Ishikawa (cell line): ENCODE measurements at regions not wholly inside any gene's neighbourhood (a gene's known extent, or its start where the extent isn't known, plus 50 kb on each side); places are given as distances from the start of the nearest gene placed in this dataset.
A peak's percentile ranks its signal among the peaks of the same experiment; 100 is the strongest.

Source experiments
- EGR1 ChIP-seq: IDR thresholded peaks from 2 replicates; pipeline ENCODE4 v1.6.1; 2012
- MAX ChIP-seq: IDR thresholded peaks from 2 replicates; pipeline ENCODE4 v1.6.1; 2012
- NFIC ChIP-seq: IDR thresholded peaks from 2 replicates; pipeline ENCODE4 v1.6.1; 2012

- TF ChIP-seq EGR1 (no peak), NFIC (peak; percentile 45; the same call in 1 of the 2 replicates), MAX (no peak)
Measured at GRCh38 chr2:217307023-217307422, 447.2 kb upstream of the TNP1 start.
